ENCODE measurements at regions not wholly inside any gene's neighbourhood (a gene's known extent, or its start where the extent isn't known, plus 50 kb on each side); places are given as distances from the start of the nearest gene placed in this dataset.
A peak's percentile ranks its signal among the peaks of the same experiment; 100 is the strongest.
"Not testable (repeated sequence)": the region's sequence is repeated elsewhere in the genome, so short reads cannot be mapped to it uniquely, and the experiment has no call there.

DNA sequence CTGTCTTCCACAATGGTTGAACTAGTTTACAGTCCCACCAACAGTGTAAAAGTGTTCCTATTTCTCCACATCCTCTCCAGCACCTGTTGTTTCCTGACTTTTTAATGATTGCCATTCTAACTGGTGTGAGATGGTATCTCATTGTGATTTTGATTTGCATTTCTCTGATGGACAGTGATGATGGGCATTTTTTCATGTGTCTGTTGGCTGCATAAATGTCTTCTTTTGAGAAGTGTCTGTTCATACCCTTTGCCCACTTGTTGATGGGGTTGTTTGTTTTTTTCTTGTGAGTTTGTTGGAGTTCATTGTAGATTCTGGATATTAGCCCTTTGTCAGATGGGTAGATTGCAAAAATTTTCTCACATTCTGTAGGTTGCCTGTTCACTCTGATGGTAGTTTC, 153.1 kb downstream of the ALX1 start:
- not testable (repeated sequence) for DNase-seq

DNA sequence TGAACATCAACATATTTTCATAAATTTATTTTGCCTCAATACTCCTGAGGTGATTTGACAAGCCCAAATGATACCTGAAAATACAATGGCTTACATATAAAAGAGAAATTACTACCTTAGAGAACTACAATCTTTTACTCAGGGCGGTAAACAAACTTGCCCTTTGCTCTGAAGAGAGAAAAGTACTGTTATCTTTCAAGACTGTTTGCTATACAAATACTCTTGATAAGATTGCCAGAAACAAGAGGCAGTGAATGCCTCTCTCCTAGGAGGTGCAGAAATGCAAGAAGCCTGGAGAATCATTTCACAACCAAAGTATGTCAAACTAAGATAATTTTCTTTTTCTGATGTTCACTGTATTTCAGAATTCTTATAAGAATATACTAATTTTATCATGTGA, 160.3 kb downstream of the ALX1 start:
- no peak for DNase-seq

DNA sequence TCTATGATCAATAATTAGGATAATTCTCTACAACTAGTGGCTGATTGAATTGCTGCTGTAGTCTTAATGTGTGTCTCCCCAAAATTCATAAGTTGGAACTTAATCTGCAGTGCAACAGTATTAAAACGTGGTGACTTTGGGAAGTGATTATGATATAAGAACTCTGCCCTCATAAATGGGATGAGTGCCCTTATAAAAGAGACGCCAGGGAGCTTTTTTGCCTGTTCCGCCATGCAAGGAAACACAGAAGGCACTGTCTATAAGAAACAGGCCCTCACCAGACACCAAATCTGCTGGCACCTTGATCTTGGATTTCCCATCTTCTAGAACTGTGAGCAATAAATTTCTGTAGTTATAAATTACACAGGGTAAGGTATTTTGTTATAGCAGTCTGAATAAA, 161.0 kb downstream of the ALX1 start:
- no peak for DNase-seq

DNA sequence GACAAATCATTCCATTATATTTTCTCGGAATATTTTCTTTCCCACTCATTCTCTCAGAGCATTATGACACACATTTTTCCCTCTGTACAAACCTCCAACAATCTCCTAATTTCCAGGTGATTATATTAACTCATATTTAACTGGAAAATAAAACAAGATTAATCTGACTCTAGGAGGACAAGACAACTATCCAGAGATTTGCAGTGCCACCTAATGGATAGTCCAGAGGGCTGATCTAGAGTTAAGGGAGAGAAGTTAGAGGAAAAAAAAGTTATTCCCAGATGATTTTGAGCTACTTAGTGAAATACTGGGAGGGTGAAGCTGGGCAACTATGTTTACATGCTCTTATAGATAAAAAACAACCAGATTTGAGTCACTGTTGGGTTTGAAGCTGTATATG, 161.7 kb downstream of the ALX1 start:
- DNase-seq, result no peak

DNA sequence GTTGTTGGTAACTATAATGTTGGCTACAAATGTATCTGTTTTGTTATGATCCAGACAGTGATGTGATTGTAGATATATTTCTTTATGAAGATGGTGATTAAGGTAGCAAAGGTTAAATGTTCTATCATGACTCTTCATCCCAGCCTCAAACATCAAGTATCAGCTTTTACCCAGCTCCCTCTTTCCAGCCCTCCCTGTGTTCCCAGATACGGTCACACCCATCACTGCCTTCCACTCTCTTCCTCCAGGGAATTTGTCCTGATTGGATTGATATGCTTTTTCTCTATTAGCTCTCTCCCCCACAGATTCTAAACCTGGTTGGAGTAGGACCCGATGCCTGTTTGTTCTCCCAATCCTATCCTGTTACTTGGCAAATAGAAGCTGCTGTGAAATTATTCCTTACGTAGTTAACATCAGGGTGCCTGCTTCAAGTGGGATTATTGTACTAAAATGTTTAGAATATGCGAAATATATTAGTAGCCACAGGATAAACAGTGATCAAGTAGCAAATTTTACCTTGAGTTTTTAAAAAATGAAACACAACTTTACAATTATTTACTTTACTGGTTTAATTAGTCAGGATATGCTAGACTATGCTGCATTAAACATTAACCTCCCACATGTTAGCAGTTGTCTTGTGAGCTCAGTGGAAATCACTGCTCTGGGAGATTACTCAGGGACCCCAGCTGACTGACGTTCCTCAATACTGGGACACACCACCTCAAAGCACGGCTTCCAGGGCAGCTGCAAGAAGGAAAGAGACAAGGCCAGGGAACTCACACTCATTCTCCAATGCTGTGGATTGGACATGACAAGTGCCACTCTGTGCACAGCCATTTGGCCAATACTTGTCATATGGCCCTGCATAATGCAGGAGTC, 165.3 kb downstream of the ALX1 start:
- no peak for DNase-seq

DNA sequence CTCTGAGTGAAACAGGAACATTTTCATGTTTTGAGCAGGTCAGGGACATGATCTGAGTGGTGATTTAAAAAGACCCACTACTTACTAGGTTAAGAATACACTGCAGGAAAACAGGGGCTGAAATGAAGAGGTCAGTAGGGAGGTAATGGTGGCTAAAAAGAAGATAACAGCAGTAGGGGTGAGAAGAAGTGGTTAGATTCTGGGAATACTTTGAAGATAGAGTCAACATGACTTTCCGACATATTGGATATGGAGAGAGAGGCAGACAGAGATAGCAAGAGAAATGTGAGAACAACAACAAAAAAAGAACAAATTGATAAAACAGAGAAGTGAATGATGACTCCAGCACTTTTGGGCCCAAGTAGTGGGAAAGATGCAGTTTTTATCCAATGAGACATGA, 168.0 kb downstream of the ALX1 start:
- no peak for DNase-seq

DNA sequence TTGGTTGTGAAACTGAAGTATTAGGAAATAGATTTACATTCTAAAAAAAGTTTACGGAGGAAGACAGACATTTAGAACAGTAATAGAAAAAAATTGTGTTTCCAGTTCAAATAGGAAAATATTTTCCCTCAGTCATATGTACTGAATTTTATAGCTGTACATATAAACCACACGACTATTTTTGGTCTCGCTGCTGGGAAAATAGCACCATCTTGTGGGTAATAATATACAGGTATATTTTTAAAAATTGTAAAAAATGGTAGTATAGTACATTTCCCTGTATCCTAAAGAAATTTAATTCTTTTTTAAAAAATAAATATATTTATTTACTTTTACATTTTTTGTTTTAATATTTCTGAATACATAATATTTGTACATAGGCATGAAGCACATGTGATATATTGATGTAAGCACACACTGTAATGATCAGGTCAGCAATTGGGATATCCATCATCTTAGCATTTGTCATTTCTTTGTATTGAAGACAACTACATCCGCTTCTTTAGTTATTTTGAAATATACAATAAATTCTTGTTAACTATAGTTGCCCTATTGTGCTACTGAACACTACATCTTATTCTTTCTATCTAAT, 168.6 kb downstream of the ALX1 start:
- DNase-seq, result no peak

DNA sequence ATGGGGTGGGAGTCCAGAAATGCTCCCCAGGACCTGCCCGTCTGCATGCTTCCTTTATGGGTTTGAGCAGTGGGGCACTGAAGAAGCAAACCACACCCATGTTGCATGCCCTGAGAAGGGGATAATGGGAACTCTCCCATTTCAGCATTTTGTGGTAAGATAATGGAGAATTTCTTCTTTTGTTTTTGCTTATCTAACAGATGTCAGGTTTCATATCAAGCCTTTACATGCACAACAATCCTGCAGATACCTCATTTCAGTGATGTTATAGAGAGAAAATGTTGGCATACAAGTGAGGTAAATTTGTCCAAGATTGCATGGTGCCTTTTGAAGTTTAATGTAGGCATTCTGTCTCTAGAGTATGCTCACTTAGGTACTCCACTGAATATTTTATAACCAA, 177.0 kb downstream of the ALX1 start:
- no peak for DNase-seq

DNA sequence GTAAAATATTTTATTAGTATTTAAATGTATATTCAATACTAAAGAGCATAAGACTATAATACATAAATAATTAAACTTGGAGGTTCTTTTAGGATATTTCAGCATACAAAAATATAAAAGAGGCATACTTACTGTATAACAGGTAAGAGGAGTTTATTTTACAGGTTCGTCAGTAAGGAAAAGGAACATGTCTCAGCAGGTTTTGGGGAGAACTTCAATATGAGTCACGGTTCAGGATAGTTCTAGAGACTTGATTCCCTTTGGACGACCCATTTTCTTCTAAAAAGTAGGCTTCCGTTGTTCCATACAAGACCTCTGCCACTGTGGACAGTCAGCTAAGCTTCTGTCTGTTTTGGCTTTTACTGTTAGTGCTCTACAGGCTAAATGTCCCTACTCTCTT, 181.1 kb downstream of the ALX1 start:
- no peak for DNase-seq

DNA sequence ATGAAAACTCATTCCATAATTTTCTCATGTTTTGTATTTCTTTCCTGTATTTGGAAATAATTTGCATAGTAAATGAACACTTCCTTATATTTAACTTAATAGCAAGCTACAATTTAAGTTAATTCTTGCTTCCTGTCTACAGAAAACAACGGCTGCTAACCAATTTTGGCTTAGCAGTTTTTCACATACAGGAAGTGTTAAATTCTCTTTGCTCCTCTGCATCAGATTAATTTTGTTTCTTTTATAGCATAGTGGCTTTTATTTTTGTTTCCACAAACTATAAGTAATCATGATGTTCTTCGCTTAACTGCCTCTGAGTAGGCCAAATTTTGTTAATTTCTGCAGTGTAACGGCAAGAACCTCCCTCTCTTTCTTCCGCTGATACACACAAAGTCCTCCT, 182.9 kb downstream of the ALX1 start:
- no peak for DNase-seq

DNA sequence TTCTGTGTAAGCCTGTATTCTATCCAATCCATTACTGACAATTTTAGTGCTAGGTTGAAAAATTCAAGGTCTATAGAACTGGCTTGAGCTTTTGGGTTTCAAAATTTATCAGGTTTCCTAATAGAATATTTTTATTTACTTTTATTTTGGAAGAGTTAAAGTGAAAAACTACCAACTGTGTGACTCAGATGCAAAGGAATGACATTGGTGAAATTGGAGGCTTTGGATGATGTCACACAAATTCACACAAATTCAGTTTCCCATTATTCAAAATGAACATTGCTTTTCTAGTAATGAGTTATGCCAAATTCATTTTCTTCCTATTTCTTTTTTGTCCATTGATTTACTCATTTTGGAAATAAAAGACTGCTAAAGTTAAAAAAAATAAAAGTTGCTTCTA, 186.9 kb downstream of the ALX1 start:
- no peak for DNase-seq

DNA sequence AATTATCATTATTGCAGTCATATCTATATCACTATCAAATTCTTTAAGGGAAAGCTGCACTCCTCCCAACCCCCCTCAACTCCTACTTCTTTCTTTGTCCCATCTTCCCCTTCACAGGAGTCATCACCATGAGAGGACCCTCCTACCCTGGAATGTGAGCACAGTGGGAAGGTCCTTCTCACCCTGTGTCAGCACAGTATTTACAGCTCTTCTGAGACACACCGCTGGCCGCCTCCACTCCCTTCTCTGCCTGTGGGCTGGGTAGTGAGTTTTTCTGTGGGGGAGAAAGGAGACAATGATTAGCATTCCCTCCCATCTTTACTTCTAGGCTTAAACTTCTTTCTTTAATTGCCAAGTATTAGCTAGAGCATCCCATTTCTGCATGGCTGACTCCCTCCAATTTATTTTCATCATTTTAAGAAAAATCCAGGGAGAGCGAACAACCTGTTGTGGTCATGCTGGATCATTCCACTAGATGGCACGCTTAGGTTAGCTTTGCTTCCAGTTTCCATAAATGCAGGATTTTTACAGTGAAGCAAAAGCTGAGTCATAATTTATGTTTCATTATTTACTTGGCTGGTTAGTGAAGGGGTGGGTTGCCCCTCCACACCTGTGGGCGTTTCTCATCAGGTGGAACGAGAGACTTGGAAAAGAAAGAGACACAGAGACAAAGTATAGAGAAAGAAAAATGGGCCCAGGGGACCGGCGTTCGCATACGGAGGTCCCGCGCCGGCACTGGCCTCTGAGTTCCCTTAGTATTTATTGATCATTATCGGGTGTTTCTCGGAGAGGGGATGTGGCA, 188.5 kb downstream of the ALX1 start:
- peak; percentile 7 to 24 for DNase-seq

DNA sequence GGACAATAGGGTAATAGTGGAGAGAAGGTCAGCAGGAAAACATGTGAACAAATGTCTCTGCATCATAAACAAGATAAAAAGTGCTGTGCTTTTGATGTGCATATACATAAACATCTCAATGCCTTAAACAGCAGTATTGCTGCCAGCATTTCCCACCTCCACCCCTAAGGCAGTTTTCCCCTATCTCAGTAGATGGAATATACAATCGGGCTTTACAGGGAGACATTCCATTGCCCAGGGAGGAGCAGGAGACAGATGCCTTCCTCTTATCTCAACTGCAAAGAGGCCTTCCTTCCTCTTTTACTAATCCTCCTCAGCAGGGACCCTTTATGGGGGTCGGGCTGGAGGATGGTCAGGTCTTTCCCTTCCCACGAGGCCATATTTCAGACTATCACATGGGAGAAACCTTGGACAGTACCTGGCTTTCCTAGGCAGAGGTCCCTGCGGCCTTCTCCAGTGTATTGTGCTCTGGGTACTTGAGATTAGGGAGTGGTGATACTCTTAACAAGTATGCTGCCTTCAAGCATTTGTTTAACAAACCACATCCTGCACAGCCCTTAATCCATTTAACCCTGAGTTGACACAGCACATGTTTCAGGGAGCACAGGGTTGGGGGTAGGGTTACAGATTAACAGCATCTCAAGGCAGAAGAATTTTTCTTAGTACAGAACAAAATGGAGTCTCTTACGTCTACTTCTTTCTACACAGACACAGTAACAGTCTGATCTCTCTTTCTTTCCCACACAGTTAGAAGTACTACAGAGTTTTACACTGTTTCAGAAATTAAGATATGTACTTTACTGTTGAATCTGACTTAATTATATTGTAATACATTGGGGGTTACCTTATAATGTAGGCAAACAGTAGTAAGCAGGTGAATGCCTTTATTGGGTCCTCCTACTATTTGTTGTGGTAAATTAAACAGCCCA, 189.4 kb downstream of the ALX1 start:
- DNase-seq, result not testable (repeated sequence)

DNA sequence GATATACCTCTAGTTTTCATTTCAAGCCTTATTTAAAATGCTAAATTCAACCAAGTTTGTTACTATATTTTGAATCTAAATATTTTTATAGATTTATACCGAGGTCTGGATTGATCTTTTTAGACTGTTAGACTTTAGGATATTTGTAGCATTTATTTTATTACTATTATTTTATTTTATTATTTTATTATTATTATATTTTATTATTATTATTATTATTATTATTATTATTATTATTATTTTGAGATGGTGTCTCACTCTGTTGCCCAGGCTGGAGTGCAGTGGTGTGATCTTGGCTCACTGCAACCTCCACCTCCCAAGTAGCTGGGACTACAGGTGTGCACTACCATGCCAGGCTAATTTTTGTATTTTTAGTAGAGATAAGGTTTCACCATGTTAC, 195.3 kb downstream of the ALX1 start:
- DNase-seq, result not testable (repeated sequence)

DNA sequence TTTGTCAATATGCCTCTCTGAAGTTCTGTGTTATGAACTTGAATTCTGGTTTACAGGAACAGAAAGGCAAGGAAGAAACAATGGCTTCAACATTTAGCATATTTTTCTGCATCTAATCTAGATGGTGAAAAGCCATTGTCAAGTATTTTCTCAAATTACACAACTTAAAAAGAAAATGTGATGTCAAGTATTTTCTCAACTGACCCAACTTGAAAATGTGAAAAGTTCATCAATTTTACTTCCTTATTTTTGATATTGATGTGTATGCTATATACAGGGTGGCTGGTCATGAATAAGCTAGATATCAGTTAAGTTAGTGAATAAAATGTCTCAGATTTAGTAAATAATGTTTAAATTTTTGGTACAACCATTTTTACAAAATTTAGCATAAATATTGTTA, 196.7 kb downstream of the ALX1 start:
- no peak for DNase-seq

DNA sequence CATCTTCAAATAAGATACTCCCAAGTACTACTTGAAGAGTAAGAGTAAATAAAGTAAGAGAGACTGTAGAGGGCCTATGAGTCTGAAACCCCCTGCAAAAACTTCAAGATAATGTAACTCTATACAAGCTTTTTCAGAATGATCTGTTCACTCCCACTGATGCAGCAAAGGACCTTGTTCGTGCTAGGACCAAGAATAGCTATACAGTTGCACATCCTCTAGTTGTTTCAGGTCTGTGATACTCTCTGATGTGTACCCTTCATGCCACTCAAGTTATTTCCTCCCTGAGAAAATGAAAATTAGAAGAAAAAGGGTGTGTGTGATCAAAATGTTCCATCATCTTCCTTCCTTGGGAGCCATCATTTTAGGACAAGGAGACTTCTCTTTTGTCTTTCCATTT, 204.4 kb downstream of the ALX1 start:
- DNase-seq, result no peak

DNA sequence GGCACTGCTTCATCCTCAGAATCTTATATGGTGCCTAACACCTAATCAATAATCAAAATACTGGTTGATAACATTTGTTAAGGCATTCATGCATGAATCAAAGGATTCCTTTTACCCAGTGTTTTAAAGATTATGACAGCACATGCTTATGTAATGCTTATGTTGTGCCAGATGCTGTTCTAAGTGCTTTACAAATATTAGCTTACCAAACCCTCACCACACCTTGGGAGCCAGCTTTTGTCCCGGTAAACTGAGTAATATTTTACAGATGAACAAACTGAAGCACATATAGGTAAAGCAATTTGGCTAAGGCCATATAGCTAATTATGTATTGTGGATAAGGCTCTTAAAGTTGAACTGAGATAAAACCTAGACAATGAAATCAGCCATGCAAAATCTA, 209.2 kb downstream of the ALX1 start:
- DNase-seq, result no peak

DNA sequence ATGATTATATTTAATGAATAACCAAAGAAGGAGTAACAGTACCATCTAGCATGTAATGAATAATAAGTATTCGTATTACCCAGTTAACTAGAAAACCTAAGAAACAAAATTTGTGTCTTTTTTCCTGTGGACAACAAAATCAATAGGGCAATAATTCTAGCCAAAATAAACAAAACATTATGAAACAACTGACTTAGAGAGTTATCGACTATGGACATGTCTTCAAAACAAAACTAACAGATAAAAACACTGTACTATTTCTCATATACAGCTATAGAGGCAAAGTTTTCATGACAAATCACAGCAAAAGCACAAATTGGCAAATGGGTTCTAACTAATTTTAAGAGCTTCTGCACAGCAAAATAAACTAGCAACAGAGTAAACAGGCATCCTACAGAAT, 224.1 kb downstream of the ALX1 start:
- no peak for DNase-seq

DNA sequence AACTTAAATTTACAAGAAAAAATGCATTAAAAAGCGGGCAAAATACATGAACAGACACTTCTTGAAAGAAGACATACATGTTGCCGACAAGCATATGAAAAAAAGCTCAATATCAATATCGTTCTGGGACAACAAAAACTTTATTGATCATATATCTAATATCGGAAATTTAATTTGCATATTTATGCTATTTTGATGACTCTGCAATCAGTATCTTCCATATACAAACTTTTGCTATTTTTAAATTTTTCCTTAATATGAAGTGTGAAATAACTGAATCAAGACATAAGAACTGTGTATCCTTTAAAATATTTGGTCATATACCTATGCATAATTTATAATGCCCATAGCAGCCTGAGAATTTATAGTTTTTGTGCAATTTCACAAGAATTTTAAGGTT, 224.6 kb downstream of the ALX1 start:
- DNase-seq, result no peak

DNA sequence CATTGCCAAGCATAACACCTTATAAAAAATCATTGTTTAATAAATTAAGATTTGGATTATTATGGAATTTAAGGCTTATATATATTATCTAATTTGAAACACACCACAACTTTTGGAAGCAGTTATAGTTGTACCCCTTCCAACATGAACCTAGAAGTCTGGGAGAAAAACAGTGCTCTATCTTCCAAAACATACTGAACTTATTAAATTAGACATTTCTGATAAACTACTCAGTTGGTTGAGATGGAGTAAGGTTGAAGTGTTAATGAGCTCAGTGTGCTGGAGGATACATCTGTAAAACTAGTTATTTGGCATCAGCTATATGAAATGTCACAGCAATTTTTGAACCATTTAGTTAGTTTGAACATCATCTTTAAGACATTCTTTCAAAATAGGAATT, 227.4 kb downstream of the ALX1 start:
- no peak for DNase-seq

DNA sequence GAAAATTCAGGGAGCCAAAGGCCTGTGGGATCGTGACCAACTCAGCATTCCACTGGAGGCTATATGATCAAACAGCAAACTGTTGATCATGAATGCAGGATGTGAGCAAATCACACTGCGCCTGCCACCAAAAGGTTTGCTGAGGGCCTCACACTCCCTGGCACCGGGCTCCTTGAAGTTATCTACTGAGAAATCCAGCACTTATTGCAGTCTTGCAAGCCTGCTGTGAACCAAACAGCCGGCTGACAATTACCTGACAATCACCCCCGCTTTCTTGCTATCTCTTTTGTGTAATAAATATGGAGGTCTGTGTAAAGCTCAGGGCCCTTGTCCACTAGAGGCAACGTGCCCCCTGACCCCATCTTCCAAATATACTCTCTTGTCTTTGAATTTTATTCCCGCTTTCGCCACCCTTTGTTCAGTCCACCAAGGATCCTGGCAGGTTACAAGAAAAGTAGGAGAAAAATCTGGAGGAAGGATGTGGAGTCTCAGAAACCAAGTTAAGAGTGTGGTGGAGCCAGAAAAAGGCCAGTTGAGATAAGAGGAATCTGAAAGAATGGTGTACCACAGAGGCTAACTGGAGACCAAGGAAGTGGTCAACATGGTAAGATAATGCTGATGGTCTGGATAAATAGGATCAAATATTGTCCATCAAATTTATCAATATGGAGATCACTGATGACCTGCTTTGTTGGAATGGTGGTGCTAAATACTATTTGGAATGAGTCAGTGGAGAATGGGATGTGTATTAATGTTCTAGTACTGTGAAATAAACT, 229.2 kb downstream of the ALX1 start:
- no peak for DNase-seq

DNA sequence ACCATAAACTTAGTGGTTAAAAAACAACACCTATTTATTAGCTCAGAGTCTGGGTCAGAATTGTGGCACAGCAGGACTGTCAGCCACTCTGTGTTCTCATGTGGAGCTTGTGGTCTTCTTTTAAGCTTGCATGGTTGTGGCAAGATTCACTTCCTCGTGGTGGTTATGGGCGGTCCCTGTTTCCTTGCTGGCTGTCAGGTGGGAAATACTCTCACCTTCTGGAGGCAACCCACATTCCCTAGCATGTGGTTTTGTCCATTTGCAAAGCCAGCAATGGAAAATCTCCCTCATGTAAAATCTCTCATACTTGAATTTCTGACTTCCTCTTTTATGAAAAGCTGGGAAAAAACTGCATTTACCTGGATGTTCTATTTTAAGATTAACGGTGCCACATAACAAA, 229.8 kb downstream of the ALX1 start:
- DNase-seq, result no peak
